ENCODE measurements at regions not wholly inside any gene's neighbourhood (a gene's known extent, or its start where the extent isn't known, plus 50 kb on each side); places are given as distances from the start of the nearest gene placed in this dataset.
"Not testable (repeated sequence)": the region's sequence is repeated elsewhere in the genome, so short reads cannot be mapped to it uniquely, and the experiment has no call there.

GRCh38 chr2:13212115-13212514, 495.4 kb downstream of the TRIB2 start:
- no peak for DNase-seq (ENCODE audit: low read depth in 2 of 2)

DNA sequence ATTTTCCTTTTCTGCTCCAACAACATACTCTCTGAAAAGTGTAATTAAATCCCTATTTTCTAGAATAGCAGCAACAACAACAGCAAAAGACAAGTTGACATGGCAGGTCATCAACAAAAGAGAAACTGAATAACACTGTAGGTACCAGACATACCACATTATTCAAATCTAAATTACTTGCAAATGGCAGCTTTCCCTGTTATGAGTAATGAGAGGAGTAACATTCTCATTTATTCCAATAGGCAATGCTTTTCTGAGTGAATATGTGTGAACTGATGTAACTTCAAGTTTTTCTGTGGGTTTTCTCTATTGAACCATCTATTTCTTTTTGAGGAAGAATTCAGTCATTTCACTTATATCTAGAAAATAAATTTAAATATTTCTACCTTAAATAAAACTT, 501.5 kb downstream of the TRIB2 start:
- DNase-seq (ENCODE audit: low read depth in 2 of 2): no peak

DNA sequence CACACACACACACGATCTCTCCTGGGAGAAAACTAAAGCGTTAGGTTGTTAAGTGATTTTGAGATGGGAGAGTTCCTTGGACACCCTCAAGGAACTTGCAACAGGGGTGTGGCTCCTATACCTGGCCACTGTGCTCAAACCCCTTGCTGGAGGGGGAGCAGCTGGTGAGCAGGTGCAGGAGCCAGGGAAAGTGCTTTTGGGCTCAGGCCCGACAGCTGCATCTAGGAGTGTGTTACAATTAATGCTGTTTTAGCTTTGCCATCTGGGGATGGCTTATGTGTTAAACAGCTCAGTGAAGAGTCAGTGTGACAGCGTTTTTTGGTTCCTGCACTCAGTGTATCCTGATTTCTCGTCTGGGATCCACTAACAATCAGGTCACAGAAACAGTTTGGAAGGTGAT, 510.8 kb downstream of the TRIB2 start:
- DNase-seq (ENCODE audit: low read depth in 2 of 2): no peak

DNA sequence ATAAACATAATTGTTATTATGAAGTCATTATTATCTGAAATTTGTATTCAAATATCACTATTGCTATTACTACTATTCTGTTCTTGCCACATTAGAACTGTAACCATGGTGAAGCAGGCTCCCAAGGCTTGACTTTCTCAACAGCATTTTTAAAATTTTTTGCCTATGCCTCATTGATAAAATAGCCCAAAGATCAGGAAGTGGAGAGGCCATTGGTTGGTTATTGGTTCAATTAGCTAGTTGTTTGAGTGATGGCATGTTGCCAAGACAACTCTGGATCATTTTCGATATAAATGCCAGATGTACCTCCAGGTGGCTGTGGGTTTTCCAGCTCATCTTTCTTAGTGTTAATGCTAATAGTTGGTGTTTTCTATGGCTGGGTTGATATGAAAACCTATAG, 513.5 kb downstream of the TRIB2 start:
- DNase-seq (ENCODE audit: low read depth in 2 of 2): no peak

DNA sequence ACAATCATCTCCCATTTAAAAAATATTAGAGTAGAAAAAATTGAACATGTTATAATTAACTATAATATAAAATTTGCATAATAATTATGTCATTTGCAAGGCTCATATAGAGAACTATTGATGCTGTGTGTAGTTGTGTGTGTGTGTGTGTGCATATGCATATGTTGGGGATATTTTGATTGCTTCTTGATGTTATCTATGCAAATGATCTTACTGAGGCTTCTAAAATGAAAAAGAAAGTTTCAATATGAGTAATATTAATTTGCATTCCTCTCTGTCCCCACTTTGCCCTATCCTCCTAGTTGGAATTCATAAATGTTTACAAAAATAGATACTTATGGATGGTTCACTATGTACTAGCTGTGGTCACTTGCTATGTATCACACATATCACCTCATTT, 523.3 kb downstream of the TRIB2 start:
- DNase-seq (ENCODE audit: low read depth in 2 of 2): no peak

GRCh38 chr2:13240789-13241487, 524.2 kb downstream of the TRIB2 start:
- no peak for DNase-seq (ENCODE audit: low read depth in 2 of 2)

DNA sequence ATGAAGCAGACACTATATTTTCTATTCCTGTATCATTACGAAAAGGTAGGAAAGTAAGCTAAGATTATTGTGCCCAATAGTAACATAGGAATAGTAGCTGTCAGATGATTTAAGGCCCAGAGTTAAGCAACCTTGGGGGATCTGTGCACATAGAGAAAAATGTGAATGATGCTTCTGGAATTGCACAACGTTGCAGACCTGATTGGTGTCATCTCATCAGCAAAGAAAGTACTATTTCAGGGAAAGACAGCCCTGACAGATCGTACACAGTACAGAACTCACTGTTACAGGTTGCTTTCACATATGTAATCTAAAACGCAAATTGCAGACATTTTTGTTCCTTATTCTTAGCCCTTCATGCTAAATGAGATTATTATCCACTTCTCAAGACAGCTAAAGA, 535.9 kb downstream of the TRIB2 start:
- DNase-seq (ENCODE audit: low read depth in 2 of 2): no peak

GRCh38 chr2:13255485-13255884, 538.7 kb downstream of the TRIB2 start:
- DNase-seq (ENCODE audit: low read depth in 2 of 2): no peak

DNA sequence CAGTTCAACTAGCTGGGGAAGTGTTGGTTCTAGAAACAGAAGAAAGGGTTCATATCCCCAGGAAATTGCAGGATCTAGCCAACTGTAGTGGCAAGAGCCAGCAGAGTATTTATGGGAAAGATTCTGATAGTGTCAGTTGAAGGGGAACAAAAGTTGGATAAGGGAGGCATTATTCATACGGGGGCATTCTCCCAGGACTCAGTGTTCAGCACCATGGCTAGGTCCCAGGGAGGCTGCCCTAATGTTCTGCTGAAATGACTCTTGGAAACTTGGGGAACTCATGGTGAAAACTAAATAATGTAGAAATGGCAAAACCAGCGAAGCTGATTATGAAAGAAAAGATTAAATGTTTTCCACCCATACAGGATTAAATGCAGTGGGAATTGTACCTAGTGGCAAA, 543.7 kb downstream of the TRIB2 start:
- no peak for DNase-seq (ENCODE audit: low read depth in 2 of 2)

- no peak for DNase-seq (ENCODE audit: low read depth in 2 of 2)
Observed at GRCh38 chr2:13266166-13266565, 549.4 kb downstream of the TRIB2 start.

DNA sequence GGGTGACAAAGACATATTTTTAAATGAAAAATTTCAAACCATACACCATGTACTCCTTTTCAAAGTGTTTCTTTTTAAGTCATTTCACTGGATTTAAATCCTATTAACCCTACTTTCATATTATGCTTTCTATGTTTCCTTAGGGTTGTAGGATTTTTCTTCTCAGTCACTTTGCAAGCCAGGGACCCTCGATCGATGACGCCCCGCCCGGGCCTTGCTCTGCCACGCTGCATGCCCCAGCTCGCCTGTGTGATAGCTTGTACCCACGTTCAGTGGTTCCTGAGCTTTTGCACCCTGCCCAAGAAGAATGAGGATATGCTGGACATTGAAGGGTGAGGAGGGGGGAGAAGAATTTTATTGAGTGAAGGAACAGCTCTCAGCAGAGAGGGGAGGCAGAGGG, 568.0 kb downstream of the TRIB2 start:
- DNase-seq (ENCODE audit: low read depth in 2 of 2): no peak

- no peak for DNase-seq (ENCODE audit: low read depth in 2 of 2)
Observed at GRCh38 chr2:13289310-13289709, 572.6 kb downstream of the TRIB2 start.

GRCh38 chr2:13308478-13308805, 591.7 kb downstream of the TRIB2 start:
- not testable (repeated sequence) for DNase-seq (ENCODE audit: low read depth in 2 of 2)

- no peak for DNase-seq (ENCODE audit: low read depth in 2 of 2)
Observed at GRCh38 chr2:13308989-13309388, 592.3 kb downstream of the TRIB2 start.

DNA sequence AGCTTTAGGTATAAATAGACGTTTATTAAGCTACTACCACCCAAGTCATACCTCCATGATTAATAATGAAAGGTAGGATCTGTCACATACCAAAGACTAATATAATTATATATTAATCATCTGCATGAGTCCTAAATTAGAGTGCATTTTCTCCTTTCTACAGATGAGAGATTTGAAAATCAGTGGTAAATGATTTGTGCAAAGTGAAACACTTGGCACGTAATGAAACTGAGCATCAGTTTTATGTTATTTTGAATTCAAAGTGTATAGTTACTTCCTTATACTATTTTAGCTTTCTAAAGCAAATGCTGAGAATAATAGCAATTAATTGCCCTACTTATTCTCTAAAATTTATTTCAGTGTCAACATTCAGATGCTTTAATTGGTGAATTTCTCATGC, 615.3 kb downstream of the TRIB2 start:
- DNase-seq (ENCODE audit: low read depth in 2 of 2): no peak

- DNase-seq (ENCODE audit: low read depth in 2 of 2): not testable (repeated sequence)
Observed at GRCh38 chr2:13334071-13334470, 617.3 kb downstream of the TRIB2 start.

DNA sequence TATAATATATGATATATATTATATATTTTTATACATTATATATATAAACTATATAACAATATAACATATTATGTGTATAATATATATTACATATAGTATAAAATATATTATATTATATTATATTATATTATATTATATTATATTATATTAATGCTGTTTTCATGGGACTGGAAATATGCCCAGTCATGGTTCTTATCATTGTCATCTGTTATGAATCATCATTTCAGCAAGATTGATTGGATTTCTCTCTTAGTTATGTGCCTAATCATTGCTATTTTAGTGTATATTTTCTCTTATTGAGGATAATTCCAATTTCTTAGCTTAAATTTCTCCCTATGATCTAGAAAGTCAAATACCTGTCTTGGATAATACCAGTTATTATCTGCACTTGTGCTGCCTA, 617.8 kb downstream of the TRIB2 start:
- DNase-seq (ENCODE audit: low read depth in 2 of 2): no peak

- no peak for DNase-seq (ENCODE audit: low read depth in 2 of 2)
Observed at GRCh38 chr2:13335862-13336535, 619.3 kb downstream of the TRIB2 start.

- DNase-seq (ENCODE audit: low read depth in 2 of 2): no peak
Observed at GRCh38 chr2:13351068-13351467, 634.3 kb downstream of the TRIB2 start.

DNA sequence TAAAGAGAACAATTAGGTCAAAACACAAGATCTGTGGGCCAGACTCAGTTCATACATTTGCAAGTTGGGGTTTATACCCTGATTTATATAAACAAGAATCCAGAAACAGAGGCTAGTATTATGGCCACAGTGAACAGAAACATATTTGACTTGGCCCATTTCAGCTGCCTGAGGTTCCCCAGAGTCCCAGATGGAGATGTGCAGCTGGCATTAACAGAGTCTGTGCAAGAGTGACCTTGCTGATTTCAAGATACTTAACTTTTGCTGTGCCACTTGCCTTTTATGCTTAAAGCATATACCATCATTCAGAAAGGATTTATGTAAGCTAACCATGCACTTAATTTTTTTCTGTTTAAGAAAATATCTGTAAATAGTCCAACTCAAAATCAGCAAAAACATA, 636.3 kb downstream of the TRIB2 start:
- DNase-seq (ENCODE audit: low read depth in 2 of 2): no peak

- DNase-seq (ENCODE audit: low read depth in 2 of 2): no peak
Observed at GRCh38 chr2:13354031-13354430, 637.3 kb downstream of the TRIB2 start.

DNA sequence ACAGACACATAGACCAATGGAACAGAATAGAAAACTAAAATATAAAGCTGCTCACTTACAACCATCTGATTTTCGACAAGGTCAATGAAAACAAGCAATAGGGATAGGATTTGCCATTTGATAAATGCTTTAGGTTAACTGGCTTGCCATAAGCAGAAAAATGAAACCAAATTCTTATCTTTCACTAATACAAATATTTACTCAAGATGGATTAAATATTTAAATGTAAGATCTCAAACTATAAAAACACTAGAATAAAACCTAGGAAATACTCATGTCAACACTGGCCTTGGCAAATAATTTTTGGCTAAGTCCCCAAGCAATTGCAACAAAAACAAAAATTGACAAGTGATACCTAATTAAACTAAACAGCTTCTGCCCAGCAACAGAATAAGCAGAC, 665.2 kb downstream of the TRIB2 start:
- DNase-seq (ENCODE audit: low read depth in 2 of 2): not testable (repeated sequence)

GRCh38 chr2:13389172-13389571, 672.4 kb downstream of the TRIB2 start:
- DNase-seq (ENCODE audit: low read depth in 2 of 2): not testable (repeated sequence)

DNA sequence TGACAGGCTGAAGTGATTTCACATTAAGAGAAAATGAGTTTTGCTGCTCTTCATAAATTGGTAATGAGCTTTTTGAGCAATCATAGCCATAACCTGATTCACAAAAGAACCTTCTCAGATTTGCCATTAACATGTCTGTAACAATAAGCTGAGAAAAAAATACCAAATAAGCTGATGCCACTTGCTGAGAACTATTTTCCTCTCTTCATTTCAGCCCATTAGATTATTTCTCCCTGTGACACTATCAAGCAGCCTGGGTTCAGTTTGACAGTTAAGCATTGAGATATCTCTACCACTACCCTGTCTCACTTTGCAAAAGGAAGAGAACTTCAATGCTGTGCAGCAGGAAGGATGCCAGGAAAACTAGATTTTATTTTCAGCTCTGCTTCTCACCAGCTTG, 673.9 kb downstream of the TRIB2 start:
- no peak for DNase-seq (ENCODE audit: low read depth in 2 of 2)
